H9 (cell line): ENCODE measurements at regions not wholly inside any gene's neighbourhood (a gene's known extent, or its start where the extent isn't known, plus 50 kb on each side); places are given as distances from the start of the nearest gene placed in this dataset.

Experiments
- DNase-seq: peaks from one replicate; pipeline ENCODE4 v3.0.0-alpha.2; 2017
- H2AFZ ChIP-seq: one replicate; pipeline ENCODE4 v1.6.1; 2013; ENCODE audit warnings: mild to moderate bottlenecking, low read length, control low read depth, moderate library complexity
- H2AK5ac ChIP-seq: 2 replicates; pipeline ENCODE4 v1.6.1; 2013; ENCODE audit warnings: low read length, control low read depth, mixed read lengths; ENCODE audit not compliant: insufficient read length
- H2BK120ac ChIP-seq: one replicate; pipeline ENCODE4 v1.6.1; 2013; ENCODE audit warnings: low read depth, mild to moderate bottlenecking, low read length, control low read depth, inconsistent platforms; ENCODE audit not compliant: poor library complexity, severe bottlenecking
- H2BK12ac ChIP-seq: 2 replicates; pipeline ENCODE4 v1.6.1; 2013; ENCODE audit warnings: low read length, control low read depth, mixed read lengths, low read depth; ENCODE audit not compliant: insufficient read length
- H2BK15ac ChIP-seq: 2 replicates; pipeline ENCODE4 v1.6.1; 2013; ENCODE audit warnings: low read depth, low read length, control low read depth
- H2BK20ac ChIP-seq: one replicate; pipeline ENCODE4 v1.6.1; 2013; ENCODE audit warnings: low read depth, mild to moderate bottlenecking, low read length, control low read depth, inconsistent platforms; ENCODE audit not compliant: poor library complexity, severe bottlenecking
- H2BK5ac ChIP-seq: 2 replicates; pipeline ENCODE4 v1.6.1; 2013; ENCODE audit warnings: low read length, control low read depth, mixed read lengths; ENCODE audit not compliant: insufficient read length
- H3K14ac ChIP-seq: 2 replicates; pipeline ENCODE4 v1.6.1; 2013; ENCODE audit warnings: low read length, control low read depth; ENCODE audit not compliant: insufficient read depth
- H3K18ac ChIP-seq: 2 replicates; pipeline ENCODE4 v1.6.1; 2013; ENCODE audit warnings: low read depth, mild to moderate bottlenecking, mixed read lengths, low read length, control low read depth; ENCODE audit not compliant: insufficient read length
- H3K23ac ChIP-seq: 2 replicates; pipeline ENCODE4 v1.6.1; 2013; ENCODE audit warnings: low read length, control low read depth, mixed read lengths, low read depth; ENCODE audit not compliant: insufficient read length
- H3K23me2 ChIP-seq: 2 replicates; pipeline ENCODE4 v1.6.1; 2013; ENCODE audit warnings: low read depth, mild to moderate bottlenecking, mixed read lengths, low read length, control low read depth; ENCODE audit not compliant: insufficient read length, poor library complexity, severe bottlenecking
- H3K27ac ChIP-seq: 2 replicates; pipeline ENCODE4 v1.5.1; 2013; ENCODE audit warnings: low read length, control low read depth, mixed read lengths, low read depth; ENCODE audit not compliant: insufficient read length
- H3K27me3 ChIP-seq: 2 replicates; pipeline ENCODE4 v1.6.1; 2013; ENCODE audit warnings: low read length, control low read depth, inconsistent platforms; ENCODE audit not compliant: insufficient read depth
- H3K4ac ChIP-seq: 2 replicates; pipeline ENCODE4 v1.6.1; 2013; ENCODE audit warnings: low read depth, mild to moderate bottlenecking, control low read depth, inconsistent platforms, low read length, moderate library complexity
- H3K4me1 ChIP-seq: 2 replicates; pipeline ENCODE4 v1.6.1; 2013; ENCODE audit warnings: low read length, control low read depth, inconsistent platforms; ENCODE audit not compliant: insufficient read depth
- H3K4me2 ChIP-seq: 2 replicates; pipeline ENCODE4 v1.6.1; 2013; ENCODE audit warnings: low read length, control low read depth, mixed read lengths; ENCODE audit not compliant: insufficient read length, insufficient read depth
- H3K56ac ChIP-seq: 2 replicates; pipeline ENCODE4 v1.6.1; 2013; ENCODE audit warnings: low read depth, mild to moderate bottlenecking, mixed read lengths, low read length, control low read depth; ENCODE audit not compliant: insufficient read length
- H3K79me1 ChIP-seq: 2 replicates; pipeline ENCODE4 v1.6.1; 2013; ENCODE audit warnings: low read depth, mild to moderate bottlenecking, moderate library complexity, low read length, control low read depth, inconsistent platforms; ENCODE audit not compliant: insufficient read depth, poor library complexity, severe bottlenecking
- H3K79me2 ChIP-seq: 2 replicates; pipeline ENCODE4 v1.6.1; 2013; ENCODE audit warnings: low read length, control low read depth, inconsistent platforms; ENCODE audit not compliant: insufficient read depth
- H3K9ac ChIP-seq: 2 replicates; pipeline ENCODE4 v1.6.1; 2013; ENCODE audit warnings: low read length, control low read depth, mixed read lengths; ENCODE audit not compliant: insufficient read length; ENCODE audit errors: extremely low read depth
- H3K9me3 ChIP-seq: one replicate; pipeline ENCODE4 v1.6.1; 2013; ENCODE audit warnings: low read depth, low read length, inconsistent platforms; ENCODE audit not compliant: control insufficient read depth
- H3T11ph ChIP-seq: one replicate; pipeline ENCODE4 v1.6.1; 2013; ENCODE audit warnings: mild to moderate bottlenecking, low read length, control low read depth, inconsistent platforms
- H4K20me1 ChIP-seq: one replicate; pipeline ENCODE4 v1.6.1; 2013; ENCODE audit not compliant: control insufficient read depth, insufficient read length, insufficient read depth
- H4K5ac ChIP-seq: 2 replicates; pipeline ENCODE4 v1.6.1; 2013; ENCODE audit warnings: low read depth, mild to moderate bottlenecking, mixed read lengths, low read length, control low read depth; ENCODE audit not compliant: insufficient read length
- H4K8ac ChIP-seq: replicated peaks from 2 replicates; pipeline ENCODE4 v1.6.1; 2013; ENCODE audit warnings: low read length, control low read depth, mixed read lengths, low read depth; ENCODE audit not compliant: insufficient read length
- H4K91ac ChIP-seq: 2 replicates; pipeline ENCODE4 v1.6.1; 2013; ENCODE audit warnings: low read depth, mild to moderate bottlenecking, moderate library complexity, mixed read lengths, low read length, control low read depth; ENCODE audit not compliant: insufficient read length
- H3K27ac Mint-ChIP-seq, 3 experiments: 2 replicates in 2 of 3; 3 replicates in 1 of 3; pipeline ENCODE4 v1.8.0; 2020 to 2021; ENCODE audit warnings: mixed read lengths in 3 of 3, mild to moderate bottlenecking in 1 of 3, moderate library complexity in 1 of 3
- H3K27me3 Mint-ChIP-seq: 2 replicates; pipeline ENCODE4 v1.8.0; 2021; ENCODE audit warnings: low read depth, mild to moderate bottlenecking, moderate library complexity, mixed read lengths
- H3K36me3 Mint-ChIP-seq, 3 experiments: 2 replicates in 2 of 3; 3 replicates in 1 of 3; pipeline ENCODE4 v1.8.0; 2020 to 2021; ENCODE audit warnings: low read depth in 3 of 3, mixed read lengths in 3 of 3; ENCODE audit not compliant: insufficient read depth in 1 of 3
- H3K4me1 Mint-ChIP-seq, 2 experiments: 2 replicates each; pipeline ENCODE4 v1.8.0; 2020; ENCODE audit warnings: mixed read lengths in 2 of 2
- H3K4me3 Mint-ChIP-seq, 2 experiments: 2 replicates in 1 of 2; 3 replicates in 1 of 2; pipeline ENCODE4 v1.8.0; 2020 to 2021; ENCODE audit warnings: mild to moderate bottlenecking in 2 of 2, mixed read lengths in 2 of 2, moderate library complexity in 1 of 2
- H3K9me3 Mint-ChIP-seq, 2 experiments: 2 replicates in 1 of 2; 3 replicates in 1 of 2; pipeline ENCODE4 v1.8.0; 2020; ENCODE audit warnings: mild to moderate bottlenecking in 2 of 2, mixed read lengths in 2 of 2, moderate library complexity in 1 of 2
- CTCF ChIP-seq: fragments of 200-600 bp; sonication (generic); conservative IDR thresholded peaks from 3 replicates; pipeline ENCODE4 v1.8.0; 2021; ENCODE audit warnings: antibody characterized with exemption, mild to moderate bottlenecking
- WGBS: extraction: QIAGEN DNeasy Blood & Tissue Kit; methylation state at CpG from one replicate; pipeline ENCODE4 v1.1.7; 2013; ENCODE audit warnings: missing lambda C conversion rate, low lambda C conversion rate, mixed read lengths; ENCODE audit not compliant: insufficient read length; ENCODE audit errors: extremely low coverage; 5-methylcytosine and 5-hydroxymethylcytosine counted together

GRCh38 chr21:16879479-16879878 is 633.4 kb upstream of the CXADR start:
- Histone ChIP-seq H3K79me2 (no peaks in the 10 kb centered on the region), H2BK15ac (no peak overlapping the region; the same call in 1 of the 2 replicates), H4K91ac (no peak overlapping the region), H3K9ac (no peak overlapping the region), H4K5ac (no peak overlapping the region), H2AFZ (no peak overlapping the region), H3K14ac (no peak overlapping the region), H3K4ac (no peak overlapping the region), H4K20me1 (no peaks in the 10 kb centered on the region), H3K56ac (no peak overlapping the region), H3K27me3 (no peaks in the 10 kb centered on the region), H2BK20ac (no peak overlapping the region), H3T11ph (peak overlapping the region; percentile 29), H2AK5ac (no peak overlapping the region), H2BK5ac (no peak overlapping the region), H3K79me1 (no peaks in the 10 kb centered on the region), H3K23ac (no peak overlapping the region), H2BK12ac (no peak overlapping the region), H2BK120ac (no peak overlapping the region), H3K18ac (no peak overlapping the region), H3K23me2 (no peaks in the 10 kb centered on the region), H4K8ac (no peak overlapping the region), H3K4me1 (no peaks in the 10 kb centered on the region), H3K27ac (no peak overlapping the region), H3K4me2 (no peak overlapping the region), H3K9me3 (no peaks in the 10 kb centered on the region)
- WGBS = no CpG with 5 or more reads among the region's 3 CpGs
- no peak overlapping the region for H3K27ac Mint-ChIP-seq
- H3K27me3 Mint-ChIP-seq = no peaks in the 10 kb centered on the region
- H3K9me3 Mint-ChIP-seq = peaks cover 7 to 10% of the 10 kb centered on the region in 2 experiments; a peak in 4 of 5 replicates
- TF ChIP-seq CTCF = no peak
- H3K4me3 Mint-ChIP-seq = no peak overlapping the region
- H3K4me1 Mint-ChIP-seq = peaks cover 3 to 6% of the 10 kb centered on the region in 2 experiments; a peak in 2 of 4 replicates
- peaks cover 1 to 6% (median 6%) of the 10 kb centered on the region in 3 experiments; a peak in 6 of 7 replicates for H3K36me3 Mint-ChIP-seq
- no peak for DNase-seq
